WTC11 (cell line): ENCODE measurements at regions not wholly inside any gene's neighbourhood (a gene's known extent, or its start where the extent isn't known, plus 50 kb on each side); places are given as distances from the start of the nearest gene placed in this dataset.

ENCODE experiments used
- FOXJ3 ChIP-seq: sonication (generic); formaldehyde crosslinking; IDR thresholded peaks from 2 replicates; pipeline ENCODE4 v1.9.0; 2021; ENCODE audit warnings: missing genetic modification reagents, mild to moderate bottlenecking, borderline replicate concordance
- NR2C2 ChIP-seq: sonication (generic); formaldehyde crosslinking; IDR thresholded peaks from 2 replicates; pipeline ENCODE4 v1.8.0; 2022; ENCODE audit warnings: mild to moderate bottlenecking, missing genetic modification reagents
- ZNF121 ChIP-seq: sonication (generic); formaldehyde crosslinking; IDR thresholded peaks from 2 replicates; pipeline ENCODE4 v1.8.0; 2023; ENCODE audit warnings: missing genetic modification reagents
- ZNF232 ChIP-seq: sonication (generic); formaldehyde crosslinking; IDR thresholded peaks from 2 replicates; pipeline ENCODE4 v1.8.0; 2022; ENCODE audit warnings: mild to moderate bottlenecking, missing genetic modification reagents
- TF ChIP-seq, protein P1 (sequence below): fragments of 200-600 bp; IDR thresholded peaks from 2 replicates; pipeline ENCODE4 v1.8.0; 2022; ENCODE audit warnings: antibody characterized with exemption
- TF ChIP-seq, protein P2 (sequence below): sonication (generic); formaldehyde crosslinking; IDR thresholded peaks from 2 replicates; pipeline ENCODE4 v1.8.1; 2022; ENCODE audit warnings: mild to moderate bottlenecking, missing genetic modification reagents, moderate library complexity, borderline replicate concordance
- TF ChIP-seq, protein P3 (sequence below): sonication (generic); formaldehyde crosslinking; IDR thresholded peaks from 2 replicates; pipeline ENCODE4 v1.8.1; 2022; ENCODE audit warnings: low read depth, missing genetic modification reagents, borderline replicate concordance
- TF ChIP-seq, protein P4 (sequence below): sonication (generic); formaldehyde crosslinking; IDR thresholded peaks from 2 replicates; pipeline ENCODE4 v1.8.1; 2023; ENCODE audit warnings: mild to moderate bottlenecking, moderate library complexity, missing genetic modification reagents
- TF ChIP-seq, protein P5 (sequence below): sonication (generic); formaldehyde crosslinking; IDR thresholded peaks from 2 replicates; pipeline ENCODE4 v1.8.0; 2022; ENCODE audit warnings: mild to moderate bottlenecking, missing genetic modification reagents
- TF ChIP-seq, protein P6 (sequence below): sonication (generic); formaldehyde crosslinking; conservative IDR thresholded peaks from 2 replicates; pipeline ENCODE4 v1.8.1; 2023; ENCODE audit warnings: mild to moderate bottlenecking, low read depth, missing genetic modification reagents, moderate library complexity

DNA sequence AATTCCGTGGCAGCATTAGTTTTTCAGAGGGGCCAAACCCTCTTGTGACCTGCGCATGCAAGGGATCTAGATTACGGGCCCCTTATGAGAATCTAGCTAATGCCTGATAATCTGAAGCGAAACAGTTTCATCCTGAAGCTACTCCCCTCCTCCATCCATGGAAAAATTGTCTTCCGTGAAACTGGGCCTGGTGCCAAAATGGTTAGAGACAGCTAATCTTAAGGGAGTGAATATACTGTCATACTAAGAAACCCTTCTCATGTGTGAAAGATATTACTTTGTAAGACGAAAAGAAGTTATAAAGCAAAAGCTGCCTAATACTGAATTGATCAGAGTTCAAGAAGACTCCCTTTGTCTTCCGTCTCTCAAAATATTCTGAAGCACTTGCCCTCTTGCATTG lies 166.3 kb downstream of the DUSP10 start:
- TF ChIP-seq, protein P1, sequence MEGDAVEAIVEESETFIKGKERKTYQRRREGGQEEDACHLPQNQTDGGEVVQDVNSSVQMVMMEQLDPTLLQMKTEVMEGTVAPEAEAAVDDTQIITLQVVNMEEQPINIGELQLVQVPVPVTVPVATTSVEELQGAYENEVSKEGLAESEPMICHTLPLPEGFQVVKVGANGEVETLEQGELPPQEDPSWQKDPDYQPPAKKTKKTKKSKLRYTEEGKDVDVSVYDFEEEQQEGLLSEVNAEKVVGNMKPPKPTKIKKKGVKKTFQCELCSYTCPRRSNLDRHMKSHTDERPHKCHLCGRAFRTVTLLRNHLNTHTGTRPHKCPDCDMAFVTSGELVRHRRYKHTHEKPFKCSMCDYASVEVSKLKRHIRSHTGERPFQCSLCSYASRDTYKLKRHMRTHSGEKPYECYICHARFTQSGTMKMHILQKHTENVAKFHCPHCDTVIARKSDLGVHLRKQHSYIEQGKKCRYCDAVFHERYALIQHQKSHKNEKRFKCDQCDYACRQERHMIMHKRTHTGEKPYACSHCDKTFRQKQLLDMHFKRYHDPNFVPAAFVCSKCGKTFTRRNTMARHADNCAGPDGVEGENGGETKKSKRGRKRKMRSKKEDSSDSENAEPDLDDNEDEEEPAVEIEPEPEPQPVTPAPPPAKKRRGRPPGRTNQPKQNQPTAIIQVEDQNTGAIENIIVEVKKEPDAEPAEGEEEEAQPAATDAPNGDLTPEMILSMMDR, result no peak
- TF ChIP-seq, protein P2, sequence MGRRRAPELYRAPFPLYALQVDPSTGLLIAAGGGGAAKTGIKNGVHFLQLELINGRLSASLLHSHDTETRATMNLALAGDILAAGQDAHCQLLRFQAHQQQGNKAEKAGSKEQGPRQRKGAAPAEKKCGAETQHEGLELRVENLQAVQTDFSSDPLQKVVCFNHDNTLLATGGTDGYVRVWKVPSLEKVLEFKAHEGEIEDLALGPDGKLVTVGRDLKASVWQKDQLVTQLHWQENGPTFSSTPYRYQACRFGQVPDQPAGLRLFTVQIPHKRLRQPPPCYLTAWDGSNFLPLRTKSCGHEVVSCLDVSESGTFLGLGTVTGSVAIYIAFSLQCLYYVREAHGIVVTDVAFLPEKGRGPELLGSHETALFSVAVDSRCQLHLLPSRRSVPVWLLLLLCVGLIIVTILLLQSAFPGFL (CRISPR knock-in tag), result no peak
- TF ChIP-seq, protein P3, sequence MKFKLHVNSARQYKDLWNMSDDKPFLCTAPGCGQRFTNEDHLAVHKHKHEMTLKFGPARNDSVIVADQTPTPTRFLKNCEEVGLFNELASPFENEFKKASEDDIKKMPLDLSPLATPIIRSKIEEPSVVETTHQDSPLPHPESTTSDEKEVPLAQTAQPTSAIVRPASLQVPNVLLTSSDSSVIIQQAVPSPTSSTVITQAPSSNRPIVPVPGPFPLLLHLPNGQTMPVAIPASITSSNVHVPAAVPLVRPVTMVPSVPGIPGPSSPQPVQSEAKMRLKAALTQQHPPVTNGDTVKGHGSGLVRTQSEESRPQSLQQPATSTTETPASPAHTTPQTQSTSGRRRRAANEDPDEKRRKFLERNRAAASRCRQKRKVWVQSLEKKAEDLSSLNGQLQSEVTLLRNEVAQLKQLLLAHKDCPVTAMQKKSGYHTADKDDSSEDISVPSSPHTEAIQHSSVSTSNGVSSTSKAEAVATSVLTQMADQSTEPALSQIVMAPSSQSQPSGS, result no peak
- TF ChIP-seq, protein P4, sequence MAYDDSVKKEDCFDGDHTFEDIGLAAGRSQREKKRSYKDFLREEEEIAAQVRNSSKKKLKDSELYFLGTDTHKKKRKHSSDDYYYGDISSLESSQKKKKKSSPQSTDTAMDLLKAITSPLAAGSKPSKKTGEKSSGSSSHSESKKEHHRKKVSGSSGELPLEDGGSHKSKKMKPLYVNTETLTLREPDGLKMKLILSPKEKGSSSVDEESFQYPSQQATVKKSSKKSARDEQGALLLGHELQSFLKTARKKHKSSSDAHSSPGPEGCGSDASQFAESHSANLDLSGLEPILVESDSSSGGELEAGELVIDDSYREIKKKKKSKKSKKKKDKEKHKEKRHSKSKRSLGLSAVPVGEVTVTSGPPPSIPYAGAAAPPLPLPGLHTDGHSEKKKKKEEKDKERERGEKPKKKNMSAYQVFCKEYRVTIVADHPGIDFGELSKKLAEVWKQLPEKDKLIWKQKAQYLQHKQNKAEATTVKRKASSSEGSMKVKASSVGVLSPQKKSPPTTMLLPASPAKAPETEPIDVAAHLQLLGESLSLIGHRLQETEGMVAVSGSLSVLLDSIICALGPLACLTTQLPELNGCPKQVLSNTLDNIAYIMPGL (CRISPR knock-in tag), result no peak
- TF ChIP-seq ZNF121 (CRISPR knock-in tag) (no peak), NR2C2 (CRISPR knock-in tag) (no peak), ZNF232 (CRISPR knock-in tag) (no peak), FOXJ3 (no peak)
- TF ChIP-seq, protein P5, sequence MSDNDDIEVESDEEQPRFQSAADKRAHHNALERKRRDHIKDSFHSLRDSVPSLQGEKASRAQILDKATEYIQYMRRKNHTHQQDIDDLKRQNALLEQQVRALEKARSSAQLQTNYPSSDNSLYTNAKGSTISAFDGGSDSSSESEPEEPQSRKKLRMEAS (CRISPR knock-in tag), result no peak
- TF ChIP-seq, protein P6, sequence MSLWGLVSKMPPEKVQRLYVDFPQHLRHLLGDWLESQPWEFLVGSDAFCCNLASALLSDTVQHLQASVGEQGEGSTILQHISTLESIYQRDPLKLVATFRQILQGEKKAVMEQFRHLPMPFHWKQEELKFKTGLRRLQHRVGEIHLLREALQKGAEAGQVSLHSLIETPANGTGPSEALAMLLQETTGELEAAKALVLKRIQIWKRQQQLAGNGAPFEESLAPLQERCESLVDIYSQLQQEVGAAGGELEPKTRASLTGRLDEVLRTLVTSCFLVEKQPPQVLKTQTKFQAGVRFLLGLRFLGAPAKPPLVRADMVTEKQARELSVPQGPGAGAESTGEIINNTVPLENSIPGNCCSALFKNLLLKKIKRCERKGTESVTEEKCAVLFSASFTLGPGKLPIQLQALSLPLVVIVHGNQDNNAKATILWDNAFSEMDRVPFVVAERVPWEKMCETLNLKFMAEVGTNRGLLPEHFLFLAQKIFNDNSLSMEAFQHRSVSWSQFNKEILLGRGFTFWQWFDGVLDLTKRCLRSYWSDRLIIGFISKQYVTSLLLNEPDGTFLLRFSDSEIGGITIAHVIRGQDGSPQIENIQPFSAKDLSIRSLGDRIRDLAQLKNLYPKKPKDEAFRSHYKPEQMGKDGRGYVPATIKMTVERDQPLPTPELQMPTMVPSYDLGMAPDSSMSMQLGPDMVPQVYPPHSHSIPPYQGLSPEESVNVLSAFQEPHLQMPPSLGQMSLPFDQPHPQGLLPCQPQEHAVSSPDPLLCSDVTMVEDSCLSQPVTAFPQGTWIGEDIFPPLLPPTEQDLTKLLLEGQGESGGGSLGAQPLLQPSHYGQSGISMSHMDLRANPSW (CRISPR knock-in tag), result no peak
